ENCODE measurements at regions not wholly inside any gene's neighbourhood (a gene's known extent, or its start where the extent isn't known, plus 50 kb on each side); places are given as distances from the start of the nearest gene placed in this dataset.

GRCh38 chr1:169013821-169014220 lies 92.7 kb upstream of the ATP1B1 start:
- no peak for DNase-seq
- no peaks in the 10 kb centered on the region for H3K9me3 Mint-ChIP-seq
- Histone ChIP-seq H3K4me3 (ENCODE audit: low read length) (no peak overlapping the region), H3K27ac (ENCODE audit: low read depth, low read length) (no peak overlapping the region), H3K9me3 (ENCODE audit: control insufficient read depth, low read length) (no peaks in the 10 kb centered on the region), H3K4me1 (ENCODE audit: control insufficient read depth, insufficient read depth, low read length) (no peaks in the 10 kb centered on the region), H3K9ac (ENCODE audit: extremely low read depth, low read length, poor library complexity, severe bottlenecking) (no peak overlapping the region), H3K36me3 (ENCODE audit: control insufficient read depth, insufficient read depth, low read length) (no peaks in the 10 kb centered on the region), H3K27me3 (ENCODE audit: control insufficient read depth, insufficient read depth, low read length, poor library complexity, severe bottlenecking) (no peaks in the 10 kb centered on the region)
- WGBS, 2 experiments (ENCODE audit: insufficient coverage in 1 of 2, insufficient read length in 1 of 2), result 94 to 100% methylated on average over 2 to 4 of the region's 4 CpGs
- H3K4me3 Mint-ChIP-seq, result no peak overlapping the region
- TF ChIP-seq CTCF (conservative IDR thresholded peaks at IDR 0.05), result no peak
- no peaks in the 10 kb centered on the region for H3K27me3 Mint-ChIP-seq (ENCODE audit: insufficient read depth)
- H3K27ac Mint-ChIP-seq, result no peak overlapping the region
- no peaks in the 10 kb centered on the region for H3K36me3 Mint-ChIP-seq (ENCODE audit: low read depth)
- peaks cover 7% of the 10 kb centered on the region for H3K4me1 Mint-ChIP-seq

- Mint-ChIP-seq H3K9me3 (no peaks in the 10 kb centered on the region), H3K27me3 (ENCODE audit: insufficient read depth) (peaks cover 2% of the 10 kb centered on the region), H3K36me3 (ENCODE audit: low read depth) (no peaks in the 10 kb centered on the region), H3K4me3 (no peak overlapping the region), H3K4me1 (peaks cover 7% of the 10 kb centered on the region), H3K27ac (no peak overlapping the region)
- Histone ChIP-seq H3K27me3 (ENCODE audit: control insufficient read depth, insufficient read depth, low read length, poor library complexity, severe bottlenecking) (no peaks in the 10 kb centered on the region), H3K4me3 (ENCODE audit: low read length) (no peak overlapping the region), H3K9me3 (ENCODE audit: control insufficient read depth, low read length) (no peaks in the 10 kb centered on the region), H3K4me1 (ENCODE audit: control insufficient read depth, insufficient read depth, low read length) (no peaks in the 10 kb centered on the region), H3K9ac (ENCODE audit: extremely low read depth, low read length, poor library complexity, severe bottlenecking) (no peak overlapping the region), H3K27ac (ENCODE audit: low read depth, low read length) (no peak overlapping the region), H3K36me3 (ENCODE audit: control insufficient read depth, insufficient read depth, low read length) (no peaks in the 10 kb centered on the region)
- WGBS, 2 experiments (ENCODE audit: insufficient coverage in 1 of 2, insufficient read length in 1 of 2), result 98% methylated on average over 5 of the region's 5 CpGs; no CpG with 5 or more reads in 1 of the 2 experiments
- TF ChIP-seq CTCF (conservative IDR thresholded peaks at IDR 0.05), result no peak
- no peak for DNase-seq
Measured at GRCh38 chr1:169015464-169015863, 91.0 kb upstream of the ATP1B1 start.

- no peak overlapping the region for H3K4me3 ChIP-seq (ENCODE audit: low read length)
- no peak overlapping the region for H3K27ac ChIP-seq (ENCODE audit: low read depth, low read length)
- H3K9me3 ChIP-seq (ENCODE audit: control insufficient read depth, low read length), result no peaks in the 10 kb centered on the region
- H3K4me1 ChIP-seq (ENCODE audit: control insufficient read depth, insufficient read depth, low read length), result no peaks in the 10 kb centered on the region
- Mint-ChIP-seq H3K27me3 (ENCODE audit: insufficient read depth) (peaks cover 4% of the 10 kb centered on the region), H3K27ac (no peak overlapping the region), H3K9me3 (no peaks in the 10 kb centered on the region), H3K36me3 (ENCODE audit: low read depth) (no peaks in the 10 kb centered on the region), H3K4me1 (peaks cover 7% of the 10 kb centered on the region), H3K4me3 (no peak overlapping the region)
- no peak for DNase-seq
- H3K9ac ChIP-seq (ENCODE audit: extremely low read depth, low read length, poor library complexity, severe bottlenecking), result no peak overlapping the region
- no peaks in the 10 kb centered on the region for H3K27me3 ChIP-seq (ENCODE audit: control insufficient read depth, insufficient read depth, low read length, poor library complexity, severe bottlenecking)
- TF ChIP-seq CTCF (conservative IDR thresholded peaks at IDR 0.05), result no peak
- WGBS, 2 experiments (ENCODE audit: insufficient coverage in 1 of 2, insufficient read length in 1 of 2), result 80 to 89% methylated on average over 2 to 4 of the region's 4 CpGs
- no peaks in the 10 kb centered on the region for H3K36me3 ChIP-seq (ENCODE audit: control insufficient read depth, insufficient read depth, low read length)
Measured at GRCh38 chr1:169018751-169019150, 87.7 kb upstream of the ATP1B1 start.

Data from endodermal cell (in vitro differentiated cells).